Left ventricle myocardium superior (tissue), 1 donor: ENCODE measurements at regions not wholly inside any gene's neighbourhood (a gene's known extent, or its start where the extent isn't known, plus 50 kb on each side); places are given as distances from the start of the nearest gene placed in this dataset.

Source experiments
- ATAC-seq: fragments of 200-7000 bp; cut with Tn5 transposase; one replicate; pipeline ENCODE4 v1.9.1; 2020; ENCODE audit warnings: mild to moderate bottlenecking, moderate library complexity
- DNase-seq: peaks from one replicate; pipeline ENCODE4 v3.0.0-alpha.2; 2020
- intact Hi-C: fragments of 100-400 bp; cut with micrococcal nuclease; formaldehyde crosslinking; loops from one replicate; pipeline ENCODE4 v1.11.0; 2022
- donor health status: DM: no; HTN: yes; CAD: no; lungs with severe emphysema.

- ATAC-seq: no peak
- DNase-seq: no peak
- intact Hi-C loops: no loop called here
Measured at GRCh38 chr10:47207281-47207615, 92.7 kb upstream of the GDF10 start.

- intact Hi-C loops: no loop called here
- DNase-seq (no peak), ATAC-seq (no peak)
Measured at GRCh38 chr10:47207894-47208469, 92.0 kb upstream of the GDF10 start.

- ATAC-seq (no peak), DNase-seq (no peak)
- intact Hi-C loops: no loop called here
Measured at GRCh38 chr10:47209466-47209865, 90.5 kb upstream of the GDF10 start.

- DNase-seq (no peak), ATAC-seq (no peak)
- intact Hi-C loops: no loop called here
Measured at GRCh38 chr10:47214520-47214919, 85.5 kb upstream of the GDF10 start.

GRCh38 chr10:47217113-47217512 is 82.9 kb upstream of the GDF10 start:
- intact Hi-C loops: no loop called here
- DNase-seq (no peak), ATAC-seq (no peak)

- intact Hi-C loops: no loop called here
- no peak for ATAC-seq
- no peak for DNase-seq
Measured at GRCh38 chr10:47218803-47219202, 81.2 kb upstream of the GDF10 start.

GRCh38 chr10:47222461-47222860 is 77.5 kb upstream of the GDF10 start:
- ATAC-seq (no peak), DNase-seq (no peak)
- intact Hi-C loops: no loop called here

- DNase-seq (no peak), ATAC-seq (no peak)
- intact Hi-C loops: no loop called here
Measured at GRCh38 chr10:47223236-47223635, 76.8 kb upstream of the GDF10 start.

- no peak for DNase-seq
- intact Hi-C loops: no loop called here
Measured at GRCh38 chr10:47224546-47225218, 75.3 kb upstream of the GDF10 start.

GRCh38 chr10:47225219-47225927 is 74.6 kb upstream of the GDF10 start:
- DNase-seq (no peak), ATAC-seq (no peak)
- intact Hi-C loops: no loop called here

More at GRCh38 chr10:47224546-47225218, 75.3 kb upstream of the GDF10 start:
- ATAC-seq: no peak

GRCh38 chr10:47225928-47226645 is 73.9 kb upstream of the GDF10 start:
- DNase-seq: no peak
- no peak for ATAC-seq

GRCh38 chr10:47230482-47230881 is 69.5 kb upstream of the GDF10 start:
- ATAC-seq: peak; percentile 23
- no peak for DNase-seq
- intact Hi-C loops: no loop called here

More at GRCh38 chr10:47225928-47226645, 73.9 kb upstream of the GDF10 start:
- intact Hi-C loops: no loop called here

- DNase-seq: no peak
- peak; percentile 71 for ATAC-seq
- intact Hi-C loops: no loop called here
Measured at GRCh38 chr10:47230957-47231356, 69.0 kb upstream of the GDF10 start.

GRCh38 chr10:47231414-47231813 is 68.6 kb upstream of the GDF10 start:
- ATAC-seq (peak; percentile 65), DNase-seq (no peak)
- intact Hi-C loops: no loop called here

- DNase-seq: no peak
- ATAC-seq: peak; percentile 77
- intact Hi-C loops: no loop called here
Measured at GRCh38 chr10:47233631-47234030, 66.4 kb upstream of the GDF10 start.

- ATAC-seq: no peak
- DNase-seq: no peak
- intact Hi-C loops: no loop called here
Measured at GRCh38 chr10:47235484-47235883, 64.5 kb upstream of the GDF10 start.

GRCh38 chr10:47237316-47238260 is 62.4 kb upstream of the GDF10 start:
- intact Hi-C loops: no loop called here
- DNase-seq (no peak), ATAC-seq (no peak)

GRCh38 chr10:47238331-47239095 is 61.5 kb upstream of the GDF10 start:
- intact Hi-C loops: no loop called here
- DNase-seq: no peak
- no peak for ATAC-seq
